ENCODE measurements at regions not wholly inside any gene's neighbourhood (a gene's known extent, or its start where the extent isn't known, plus 50 kb on each side); places are given as distances from the start of the nearest gene placed in this dataset.

DNA sequence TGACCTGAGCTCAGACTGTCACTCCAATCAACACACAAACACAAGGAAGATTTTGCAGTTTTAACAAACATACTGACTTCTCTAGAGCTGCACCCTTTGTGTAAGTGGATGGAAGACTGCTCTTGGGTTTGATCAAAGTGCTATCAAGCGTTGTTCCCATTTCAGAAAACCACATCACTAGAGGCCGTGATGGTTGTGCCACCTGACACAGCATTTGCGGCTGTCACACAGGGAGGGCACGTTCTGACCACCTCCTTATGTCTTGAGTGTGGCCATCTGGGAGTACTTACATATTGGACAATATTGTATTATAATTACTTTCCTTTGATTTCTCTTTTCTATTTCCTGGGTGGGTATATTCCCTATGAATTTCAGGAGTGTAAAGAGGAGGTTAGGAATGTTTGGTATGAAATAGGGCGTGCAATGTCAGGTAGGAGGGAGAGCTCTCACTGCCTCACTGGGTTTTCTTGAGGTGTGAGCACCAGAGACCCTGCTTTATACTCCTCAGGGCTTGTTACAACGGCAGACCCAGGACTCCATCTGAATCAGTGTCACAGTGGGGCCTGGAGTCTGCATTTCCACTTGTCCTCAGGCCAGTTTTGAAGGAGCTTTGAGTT is 74.3 kb downstream of the SYNE3 start:
- DNase-seq = no peak

DNA sequence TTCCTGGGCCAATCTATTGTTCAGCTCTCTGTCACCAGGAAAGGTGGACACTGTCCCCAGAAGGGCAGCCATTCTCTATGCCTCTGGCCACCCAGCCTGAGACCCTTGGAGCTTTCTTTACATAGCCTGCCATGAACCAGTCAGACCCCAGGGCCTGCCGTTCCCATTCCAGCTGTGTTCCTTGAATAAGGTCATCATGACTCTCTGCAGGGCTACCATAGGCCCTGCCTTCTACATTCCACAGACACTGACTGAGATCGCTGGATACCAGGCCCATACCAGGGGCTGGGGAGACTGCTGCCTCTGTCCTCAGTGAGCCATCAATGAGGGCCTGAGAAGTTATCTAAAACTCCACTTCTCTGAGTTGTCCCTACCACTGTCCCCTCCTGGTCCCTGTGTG is 75.5 kb downstream of the SYNE3 start:
- DNase-seq = no peak

DNA sequence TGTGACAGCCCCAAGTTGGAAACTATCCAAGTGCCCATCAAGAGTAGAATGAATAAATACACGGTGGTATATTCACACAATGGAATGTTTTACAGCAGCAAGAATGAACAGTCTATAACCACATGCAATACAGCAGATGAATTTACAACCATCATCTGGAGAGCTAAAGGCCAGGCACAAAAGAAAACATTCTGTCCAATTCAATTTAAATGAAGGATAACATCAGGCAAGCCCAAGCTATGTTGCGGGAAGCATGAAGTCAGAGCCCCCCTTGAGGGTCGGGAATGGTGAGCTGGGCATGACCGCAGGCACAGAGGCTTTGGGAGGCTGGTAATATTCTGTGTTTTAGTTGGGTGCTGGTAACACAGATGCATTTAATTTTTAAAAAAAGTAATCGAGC is 76.0 kb downstream of the SYNE3 start:
- no peak for DNase-seq

DNA sequence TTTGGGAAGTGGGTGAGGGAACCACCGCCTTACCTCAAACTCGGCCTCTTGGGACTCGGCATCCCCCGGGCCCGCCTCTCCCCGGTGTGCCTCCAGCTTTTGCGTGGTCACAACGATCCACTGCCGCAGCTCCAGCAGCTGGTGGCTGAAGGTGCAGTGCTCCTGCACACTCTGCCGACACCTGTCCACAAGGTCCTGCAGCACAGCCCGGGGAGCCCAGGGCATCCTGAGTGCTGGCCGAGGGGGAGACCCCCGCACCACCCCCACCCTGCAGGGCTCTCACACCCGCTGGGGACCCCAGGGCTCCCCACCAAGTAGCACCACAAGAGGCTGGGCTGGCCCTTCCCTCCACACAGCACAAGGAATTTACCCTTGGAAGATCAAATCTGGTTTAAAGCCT is 76.6 kb downstream of the SYNE3 start:
- DNase-seq = no peak

DNA sequence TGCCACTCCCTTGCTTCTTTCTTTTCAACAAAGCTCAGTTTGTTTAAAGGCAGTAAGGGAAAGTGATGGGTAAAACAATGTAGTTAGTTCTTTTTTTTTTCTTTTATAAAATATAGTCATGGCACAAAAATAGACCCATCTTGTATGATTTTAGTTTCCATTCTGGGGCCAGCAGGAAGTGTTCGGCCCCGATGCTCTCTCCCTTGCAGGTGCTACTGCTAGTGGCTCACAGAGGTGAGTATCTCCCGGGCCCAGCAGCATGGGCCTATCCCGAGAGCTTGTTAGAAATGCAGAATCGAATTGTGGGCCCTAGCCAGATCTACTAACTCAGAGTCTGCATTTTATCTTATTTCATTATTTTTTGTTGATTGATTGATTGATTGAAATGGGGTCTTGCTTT is 78.7 kb downstream of the SYNE3 start:
- DNase-seq = no peak

DNA sequence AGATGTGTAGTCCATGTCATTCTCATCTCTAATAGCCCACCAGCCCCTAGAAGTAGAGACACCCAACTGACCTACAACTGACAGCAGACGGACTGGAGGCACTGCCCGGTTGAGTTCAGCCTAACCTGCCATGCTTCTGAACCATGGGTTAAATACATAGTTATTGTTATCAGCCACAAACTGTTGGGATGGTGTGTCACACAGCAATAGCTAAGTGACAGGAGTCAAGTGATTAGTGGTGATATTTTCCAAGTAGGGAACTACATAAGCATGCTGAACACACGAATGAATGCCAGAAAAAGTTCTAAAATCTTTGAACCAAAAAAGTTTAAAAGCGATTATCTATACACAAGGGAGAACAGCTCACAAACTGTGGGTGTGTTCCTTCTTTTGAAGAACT is 80.1 kb downstream of the SYNE3 start:
- DNase-seq = no peak

DNA sequence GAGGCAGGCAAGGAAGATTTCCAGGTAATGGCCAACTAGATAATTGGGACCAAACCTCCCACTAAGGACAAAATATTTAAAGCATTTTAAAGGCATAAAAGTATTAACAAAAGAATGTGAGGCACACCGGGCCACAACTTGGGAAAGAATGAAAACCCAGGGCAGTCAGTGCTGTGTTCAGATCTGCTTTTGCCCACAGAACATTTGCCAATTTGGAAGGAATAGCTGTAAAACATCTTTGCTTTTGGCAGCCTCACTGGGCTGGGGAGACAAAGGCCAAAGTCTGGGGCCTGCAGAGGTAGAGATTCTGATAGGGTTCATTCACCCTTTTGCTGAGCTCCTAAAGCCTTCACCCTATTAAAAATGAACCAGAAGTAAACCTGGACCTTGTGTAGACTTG is 82.3 kb downstream of the SYNE3 start:
- DNase-seq = no peak

DNA sequence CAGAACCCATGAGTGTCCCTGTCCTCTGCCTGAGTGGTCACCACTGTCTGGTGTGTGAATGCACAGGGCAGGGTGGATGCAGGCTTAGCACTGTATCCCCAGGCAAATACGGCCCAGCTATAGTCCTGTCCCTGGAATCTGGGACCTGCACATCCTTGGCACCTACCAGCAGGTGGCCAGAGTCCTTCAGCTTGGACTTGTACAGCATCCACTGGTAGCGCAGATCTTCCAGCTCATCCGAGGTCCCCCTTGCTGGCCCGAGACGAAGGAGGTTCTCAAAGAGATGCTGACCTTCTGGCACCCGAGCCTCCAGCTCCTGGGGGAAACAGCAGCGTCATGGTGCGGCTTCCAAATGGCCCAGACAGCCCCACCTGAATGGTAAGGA is 83.4 kb downstream of the SYNE3 start:
- DNase-seq = no peak

DNA sequence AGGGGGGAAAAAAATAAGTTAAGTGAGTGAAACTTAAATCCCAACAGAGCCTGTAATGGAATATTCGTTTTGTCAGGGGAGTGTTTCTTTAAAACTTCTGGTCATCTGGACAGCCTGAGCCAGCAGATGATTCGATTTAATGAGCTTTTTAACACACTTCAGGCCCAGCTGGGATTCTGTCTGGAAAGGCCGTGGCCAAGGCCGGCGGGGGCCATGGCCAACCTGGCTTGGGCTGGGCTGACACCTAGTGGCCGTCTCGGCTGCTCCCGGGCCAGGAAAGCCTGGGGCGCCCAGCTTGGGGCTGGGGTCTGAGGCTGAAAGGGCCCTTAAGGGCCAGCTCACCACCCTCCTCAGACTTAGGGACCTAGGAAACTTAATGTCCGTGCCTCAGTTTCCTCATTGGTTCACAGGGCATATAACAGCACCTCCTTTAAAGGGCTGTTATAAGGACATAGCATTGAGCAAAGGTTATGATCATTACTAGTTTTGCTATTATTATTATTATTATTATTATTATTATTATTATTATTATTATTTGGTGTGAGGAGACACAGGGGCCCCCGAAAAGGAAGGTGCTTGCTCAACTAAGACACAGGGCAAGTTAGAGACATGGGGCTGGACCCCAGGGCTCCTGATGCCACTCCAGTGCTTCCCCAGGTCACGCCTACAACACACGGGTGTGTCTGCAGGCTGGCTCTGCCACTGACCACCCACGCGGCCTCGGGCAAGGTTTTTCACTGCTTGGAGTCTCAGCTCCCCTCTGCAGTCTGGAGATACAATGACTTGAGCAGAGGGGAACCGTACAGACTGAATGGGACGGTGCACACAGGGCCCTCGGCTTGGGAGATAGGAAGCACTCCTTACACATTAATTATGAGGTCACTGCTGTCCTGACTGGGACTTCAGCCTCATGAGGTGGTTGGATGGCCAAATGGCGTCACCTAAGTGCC is 84.0 kb downstream of the SYNE3 start:
- no peak for DNase-seq

DNA sequence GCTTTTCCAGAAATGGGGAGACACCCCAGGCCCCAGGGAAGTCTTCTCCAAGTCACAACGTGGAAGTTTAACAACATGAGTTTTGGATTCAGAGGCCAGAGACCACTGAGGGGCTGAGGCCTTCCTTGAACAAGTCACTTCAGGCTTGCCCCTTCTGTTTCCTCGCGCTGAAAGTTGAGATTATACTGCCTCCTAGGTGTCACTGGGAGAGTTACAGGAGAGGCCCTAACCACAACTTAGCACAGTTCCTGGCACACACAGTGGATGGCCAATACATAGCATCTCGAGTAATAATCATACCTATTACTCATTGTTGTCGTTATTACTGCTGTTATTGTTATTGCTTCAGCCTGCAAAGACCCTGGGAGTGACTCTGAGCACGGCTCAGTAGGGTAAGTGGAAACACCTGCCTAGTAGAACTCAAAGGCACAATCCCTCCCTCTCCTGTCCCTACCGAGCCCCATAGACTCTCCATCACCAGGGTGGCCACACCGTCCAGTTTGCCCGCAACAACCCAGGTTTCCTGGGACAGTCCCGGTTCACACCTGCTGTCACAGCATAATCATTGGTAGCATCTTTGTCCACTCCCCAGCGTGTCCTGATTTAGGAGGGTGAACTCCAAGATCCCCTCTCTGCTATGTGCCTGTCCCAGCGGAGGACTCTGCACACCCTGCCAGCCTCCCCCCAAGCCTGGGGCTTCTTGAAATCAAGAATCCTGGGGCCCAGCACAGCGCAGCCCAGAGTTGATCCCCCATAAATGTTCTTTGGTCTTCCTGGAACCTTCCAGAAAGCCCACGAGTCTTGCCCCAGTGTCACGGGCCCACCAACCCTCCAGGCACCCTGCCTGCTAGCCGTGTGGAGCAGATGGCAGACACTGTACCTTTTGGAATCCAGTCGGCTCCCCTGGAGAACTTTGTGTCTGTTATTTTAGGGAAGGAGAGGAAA is 85.0 kb downstream of the SYNE3 start:
- no peak for DNase-seq

DNA sequence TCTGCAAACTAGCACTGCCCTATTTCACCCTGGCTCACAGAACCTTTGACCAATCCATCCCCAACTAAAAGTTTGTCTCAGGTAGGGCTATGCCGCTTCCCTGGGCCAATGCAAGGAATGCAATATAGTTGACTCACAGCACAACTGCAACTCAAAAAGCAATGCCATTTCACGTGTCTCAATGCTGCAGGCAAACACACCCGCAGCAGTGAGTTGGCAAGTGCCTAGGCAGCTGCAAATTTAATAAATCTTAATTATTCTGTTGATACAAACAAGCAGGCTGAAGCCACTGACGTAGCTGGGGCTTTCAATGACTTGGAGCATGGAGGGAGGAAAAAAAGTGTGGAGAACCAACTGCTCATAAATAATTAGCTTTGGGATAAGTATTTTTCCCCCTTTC is 87.9 kb downstream of the SYNE3 start:
- no peak for DNase-seq

DNA sequence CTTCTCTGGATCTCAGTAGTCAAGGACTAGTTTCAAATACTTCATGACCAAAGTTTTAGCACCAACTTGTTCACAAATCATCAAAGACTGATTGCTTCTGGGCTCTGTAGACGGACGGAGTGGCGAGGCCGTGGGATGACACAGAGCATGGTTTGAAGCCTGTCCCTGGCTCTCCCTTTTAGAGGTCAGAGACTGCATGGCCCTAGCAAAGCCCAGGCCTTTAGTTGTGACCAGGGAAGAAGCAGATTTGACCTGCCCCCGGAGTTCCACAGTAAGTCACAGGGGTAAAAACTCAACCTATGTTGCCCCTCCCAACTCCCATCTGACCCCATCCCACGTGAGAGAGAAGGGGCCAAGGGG is 90.4 kb downstream of the SYNE3 start:
- DNase-seq = no peak

DNA sequence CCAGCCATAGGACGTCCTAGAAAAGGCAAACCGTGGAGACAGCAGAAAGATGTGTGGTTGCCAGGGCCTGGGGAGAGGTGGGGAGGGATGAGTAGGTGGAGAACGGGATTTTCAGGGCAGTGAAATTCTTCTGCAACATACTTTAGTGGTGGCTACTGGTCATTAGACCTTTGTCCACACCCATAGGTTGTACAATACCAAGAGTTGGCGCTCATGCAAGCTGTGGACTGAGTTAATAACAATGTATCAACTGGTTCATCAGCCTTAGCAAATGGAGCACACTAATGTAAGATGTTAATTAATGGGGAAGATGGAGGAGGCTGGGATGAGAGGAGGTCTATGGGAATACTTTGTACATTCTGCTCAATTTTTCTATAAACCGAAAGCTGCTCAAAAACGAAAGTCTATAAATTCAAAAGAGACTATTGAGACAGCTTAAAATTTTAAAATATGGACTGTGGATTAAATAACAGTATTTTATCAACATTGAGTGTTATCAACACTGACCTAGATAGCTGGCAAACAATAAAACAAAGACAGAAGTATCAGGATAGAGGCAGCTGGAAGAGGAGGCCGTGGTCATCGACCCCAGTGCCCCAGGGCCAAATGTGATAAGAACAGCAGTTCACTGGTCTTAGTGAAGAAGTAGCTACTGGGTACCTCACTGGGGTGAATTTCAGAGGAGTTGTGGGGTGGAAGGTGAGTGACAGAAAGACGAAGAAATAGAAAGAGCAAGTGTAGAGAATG is 90.9 kb downstream of the SYNE3 start:
- no peak for DNase-seq

DNA sequence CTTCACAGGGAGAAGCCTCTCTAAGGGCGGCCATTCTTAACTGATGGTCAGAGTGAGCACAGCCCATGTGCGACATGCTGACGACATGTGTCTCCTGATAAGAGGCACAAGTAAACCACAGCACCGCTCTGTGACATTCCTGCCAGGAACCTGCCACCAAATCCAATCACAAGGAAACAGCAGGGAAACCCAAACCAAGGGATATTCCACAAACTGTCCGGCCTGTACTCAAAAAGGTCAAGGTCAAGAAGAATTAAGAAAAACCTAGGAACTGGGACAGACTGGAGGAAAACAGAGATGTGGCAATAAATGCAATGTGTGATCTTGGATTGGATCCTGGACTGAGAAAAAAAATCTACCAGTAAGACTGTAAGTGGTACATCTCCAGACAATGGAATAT is 91.9 kb downstream of the SYNE3 start:
- DNase-seq = no peak

DNA sequence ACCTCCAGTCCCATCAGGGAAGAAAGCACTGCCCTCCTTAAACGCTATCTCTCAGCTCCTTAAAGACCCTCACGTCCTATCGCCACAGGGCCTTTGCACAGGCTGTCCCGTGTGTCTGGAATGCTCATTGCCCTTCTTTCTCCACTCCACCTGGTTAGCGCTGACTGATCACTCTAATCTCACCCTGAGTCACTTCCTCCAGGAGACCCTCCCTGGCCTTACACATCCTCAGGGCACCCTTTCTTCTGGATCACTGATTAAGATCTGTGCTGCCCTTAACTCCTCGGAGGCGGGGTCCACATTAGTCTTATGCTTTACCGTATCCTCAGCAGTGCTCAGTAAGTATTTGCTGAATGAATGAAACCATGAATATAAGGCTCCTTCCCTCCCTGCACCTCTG is 94.7 kb downstream of the SYNE3 start:
- DNase-seq = no peak

DNA sequence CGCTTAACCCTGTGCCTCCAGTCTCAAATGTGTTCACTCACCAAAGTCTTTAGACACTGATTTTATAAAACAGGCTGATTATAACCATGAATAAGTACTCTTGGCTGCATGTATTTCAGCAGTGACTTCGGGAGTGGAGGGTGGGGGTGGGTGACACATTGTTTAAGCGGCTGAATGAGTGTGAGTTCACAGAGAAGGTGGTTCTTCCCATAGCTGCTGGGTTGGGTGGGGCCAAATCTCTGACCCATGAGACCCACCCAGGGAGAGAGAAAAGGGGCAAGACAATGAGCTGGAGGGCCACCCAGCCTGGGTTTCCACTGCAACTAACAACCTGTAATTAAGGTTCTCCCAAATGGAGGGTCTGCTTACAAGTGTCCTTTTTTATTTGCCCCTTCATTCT is 96.4 kb downstream of the SYNE3 start:
- no peak for DNase-seq

DNA sequence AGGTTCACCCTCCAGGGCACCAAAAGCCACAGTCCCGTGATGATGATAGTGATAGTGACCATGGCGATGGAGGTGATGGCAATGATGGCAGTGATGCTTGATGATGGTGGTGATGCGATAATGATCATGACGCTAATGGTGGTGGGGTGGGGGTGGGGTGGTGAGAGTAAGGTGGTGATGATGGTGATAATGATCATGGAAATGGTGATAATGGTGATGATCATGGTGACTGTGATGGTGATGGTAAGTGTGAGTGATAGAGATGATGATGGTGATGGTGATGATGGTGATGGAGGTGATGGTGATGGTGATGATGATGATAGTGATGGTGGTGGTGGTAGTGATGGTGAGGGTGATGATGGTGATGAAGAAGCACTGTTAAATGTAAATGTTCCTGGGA is 96.9 kb downstream of the SYNE3 start:
- DNase-seq = no peak

DNA sequence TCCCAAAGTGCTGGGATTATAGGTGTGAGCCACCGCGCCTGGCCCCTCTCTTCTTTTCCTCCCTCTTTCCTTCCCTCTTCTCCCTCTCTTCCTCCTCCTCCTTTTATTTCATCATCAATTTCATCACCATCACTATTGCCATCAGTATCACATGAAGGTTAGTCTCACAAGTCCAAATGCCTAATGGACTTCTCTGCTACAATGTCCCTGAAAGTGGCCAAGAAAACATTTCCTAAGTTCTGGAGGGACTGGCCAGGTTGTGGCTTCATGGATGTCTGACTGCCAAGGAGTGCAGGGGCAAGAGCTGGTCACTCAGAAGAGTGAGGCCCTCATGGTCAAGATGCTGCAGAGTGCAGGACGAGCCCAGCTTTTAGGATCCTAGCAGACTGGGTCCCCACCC is 97.6 kb downstream of the SYNE3 start:
- no peak for DNase-seq

DNA sequence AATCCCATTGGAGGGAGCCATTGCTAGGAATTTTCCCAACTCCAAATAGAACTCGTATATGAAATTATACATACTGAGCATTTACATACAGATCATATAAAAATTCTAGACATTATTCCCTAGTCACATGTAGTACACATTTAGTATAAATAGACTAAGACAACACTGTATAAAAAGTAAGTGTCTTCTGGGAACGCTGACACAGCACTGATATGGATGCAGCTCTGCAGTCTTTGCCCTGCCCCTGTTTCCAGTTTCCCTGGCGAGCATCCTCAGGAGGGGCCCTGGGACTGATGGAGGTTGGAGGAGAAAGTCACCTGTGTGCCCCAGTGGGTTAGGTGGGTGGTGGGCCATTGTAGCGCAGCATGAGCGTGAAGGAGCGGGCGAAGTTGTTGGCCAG is 97.8 kb upstream of the CLMN start:
- DNase-seq = no peak

DNA sequence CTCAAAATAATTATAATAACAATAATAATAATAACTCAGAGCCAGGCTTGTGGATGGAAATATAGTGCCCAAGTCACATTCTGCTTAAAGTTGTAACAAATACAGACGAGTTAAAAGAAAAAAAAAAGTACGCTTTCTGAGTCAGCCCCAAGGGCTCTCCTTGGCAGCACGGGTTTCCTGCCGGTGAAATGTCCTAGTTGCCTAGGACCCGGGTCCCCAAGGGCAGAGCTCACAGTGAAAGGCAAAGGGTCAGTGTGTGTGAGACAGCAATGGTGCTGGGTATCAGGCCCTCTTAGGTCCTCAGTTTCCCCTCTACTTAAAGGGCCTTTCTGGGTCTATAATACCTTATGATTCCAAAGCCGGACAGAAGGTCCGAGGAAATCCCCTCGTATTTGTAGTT is 96.3 kb upstream of the CLMN start:
- no peak for DNase-seq

DNA sequence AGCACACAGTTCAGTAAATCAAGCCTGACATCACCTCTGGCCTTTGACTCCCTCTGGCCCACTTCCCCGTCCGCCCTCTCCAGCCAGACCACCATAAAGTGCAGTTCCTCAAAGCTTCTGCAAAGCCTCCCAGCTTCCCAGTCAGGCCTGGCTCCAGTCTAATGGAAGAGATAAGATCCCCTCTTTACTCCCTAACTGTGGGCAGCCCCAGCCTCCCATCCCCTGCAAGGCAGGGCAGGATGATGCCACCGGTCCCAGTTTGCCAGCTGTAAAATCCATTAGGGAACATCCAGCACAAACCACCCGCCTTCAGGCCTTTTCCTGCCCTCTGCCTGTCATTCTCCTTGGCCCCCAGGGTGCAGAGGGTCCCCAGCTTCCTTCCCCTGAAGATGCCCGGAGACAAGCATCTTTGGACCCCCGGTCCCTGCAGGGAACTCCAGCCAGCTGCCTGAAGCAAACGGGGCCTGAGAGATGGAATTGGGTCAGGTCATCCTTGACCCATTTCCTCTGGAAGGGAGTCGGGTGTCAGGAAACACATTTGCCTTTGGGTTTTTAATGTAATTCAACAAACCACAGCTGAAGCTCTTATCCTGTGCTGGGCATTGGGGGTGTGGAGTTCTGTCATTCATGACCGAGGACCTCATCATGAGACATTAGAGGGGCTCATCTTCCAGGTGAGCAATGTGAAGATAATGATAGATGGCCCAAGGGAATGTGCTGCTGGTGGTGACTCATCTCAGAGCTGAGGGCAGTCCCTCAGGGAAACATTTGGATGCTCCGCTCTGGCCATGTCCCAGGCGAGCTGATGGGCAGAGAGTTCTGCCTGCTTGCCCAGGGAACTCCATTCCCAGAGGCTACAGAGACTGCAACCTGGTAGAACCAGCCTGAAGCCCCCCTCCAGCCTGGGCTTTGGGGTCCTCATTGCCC is 93.8 kb upstream of the CLMN start:
- no peak for DNase-seq

DNA sequence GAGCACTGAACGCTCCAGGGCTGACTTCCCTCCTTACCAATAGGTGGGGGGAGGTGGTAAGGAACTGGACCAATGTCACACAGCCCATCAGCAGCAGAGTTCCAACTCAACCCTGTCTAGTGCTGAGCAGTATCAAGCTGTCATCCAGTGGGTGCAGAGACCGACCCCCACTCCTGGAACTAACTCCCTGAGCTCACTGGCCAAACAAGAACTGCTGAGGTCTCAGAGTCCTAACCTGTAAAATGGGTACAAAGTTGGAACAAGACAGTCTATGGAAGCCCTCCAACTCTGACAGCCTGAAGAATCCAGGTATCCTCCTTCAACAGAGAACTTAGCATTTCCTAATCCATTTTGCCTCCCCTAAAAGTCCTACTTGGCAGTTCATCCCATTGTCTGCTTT is 91.1 kb upstream of the CLMN start:
- DNase-seq = no peak

All from effector CD4-positive, alpha-beta T cell (primary cell).